Activated T-cell treated with anti-CD3 and anti-CD28 coated beads, Interleukin-2, amount 50 U/mL, for 24 hours (primary cell): ENCODE measurements at regions not wholly inside any gene's neighbourhood (a gene's known extent, or its start where the extent isn't known, plus 50 kb on each side); places are given as distances from the start of the nearest gene placed in this dataset.

Experiments used
- DNase-seq: peaks from one replicate; pipeline ENCODE4 v3.0.0-alpha.2; 2020
- H3K27ac Mint-ChIP-seq: 2 replicates; pipeline ENCODE4 v1.8.0; 2020; ENCODE audit warnings: mild to moderate bottlenecking, mixed read lengths
- H3K27me3 Mint-ChIP-seq: 2 replicates; pipeline ENCODE4 v1.8.0; 2020; ENCODE audit warnings: mixed read lengths
- H3K36me3 Mint-ChIP-seq: 2 replicates; pipeline ENCODE4 v1.8.0; 2020; ENCODE audit warnings: low read depth, mixed read lengths
- H3K4me1 Mint-ChIP-seq: 2 replicates; pipeline ENCODE4 v1.8.0; 2020; ENCODE audit warnings: low read depth, mixed read lengths
- H3K4me3 Mint-ChIP-seq: 2 replicates; pipeline ENCODE4 v1.8.0; 2020; ENCODE audit warnings: mild to moderate bottlenecking, moderate library complexity, mixed read lengths
- H3K9me3 Mint-ChIP-seq: 2 replicates; pipeline ENCODE4 v1.8.0; 2020; ENCODE audit warnings: mixed read lengths

DNA sequence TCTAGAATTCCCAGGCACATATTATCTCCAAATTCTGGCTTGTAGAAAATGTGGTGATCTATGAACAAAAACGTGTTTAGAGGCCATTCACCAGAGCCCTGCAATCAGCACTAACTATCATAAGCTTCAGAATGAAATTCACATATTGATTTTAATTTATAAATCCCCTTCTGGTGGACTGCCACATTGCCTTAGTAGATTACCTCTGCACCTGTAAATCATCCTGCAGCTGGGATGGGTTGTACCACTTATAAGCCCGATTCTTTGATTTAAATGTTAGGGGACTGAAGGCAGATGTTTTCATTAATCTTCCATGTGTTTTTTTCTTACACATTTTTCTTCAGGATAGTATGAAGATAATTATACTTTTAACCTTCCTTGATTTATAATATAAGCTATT lies 140.7 kb upstream of the PTPRD start:
- Mint-ChIP-seq H3K9me3 (peaks cover 31% of the 10 kb centered on the region), H3K4me3 (no peak overlapping the region), H3K27ac (no peak overlapping the region), H3K27me3 (no peaks in the 10 kb centered on the region), H3K36me3 (no peaks in the 10 kb centered on the region), H3K4me1 (no peaks in the 10 kb centered on the region)
- DNase-seq = no peak

DNA sequence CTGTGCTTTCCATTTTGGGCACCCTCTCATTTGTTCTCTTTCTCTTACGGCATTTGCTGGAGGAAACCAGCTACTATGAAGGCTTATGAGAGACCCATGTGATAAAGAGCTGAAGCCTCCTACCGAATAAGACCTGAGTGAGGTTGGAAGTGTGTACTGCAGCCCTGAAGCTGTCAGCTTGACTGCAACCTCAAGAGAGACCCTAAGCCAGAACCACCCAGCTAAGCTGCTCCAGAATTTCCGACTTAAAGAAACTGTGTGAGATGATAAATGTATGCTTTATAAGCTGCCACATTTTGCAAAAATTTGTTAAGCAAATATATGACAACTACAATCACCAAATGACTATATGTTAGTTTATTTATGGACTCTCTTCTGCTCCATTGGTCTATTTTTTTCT lies 151.7 kb upstream of the PTPRD start:
- no peaks in the 10 kb centered on the region for H3K4me1 Mint-ChIP-seq
- H3K9me3 Mint-ChIP-seq = peaks cover 25% of the 10 kb centered on the region
- H3K36me3 Mint-ChIP-seq = no peaks in the 10 kb centered on the region
- H3K27me3 Mint-ChIP-seq = no peaks in the 10 kb centered on the region
- H3K4me3 Mint-ChIP-seq = no peak overlapping the region
- no peak for DNase-seq
- H3K27ac Mint-ChIP-seq = no peak overlapping the region

DNA sequence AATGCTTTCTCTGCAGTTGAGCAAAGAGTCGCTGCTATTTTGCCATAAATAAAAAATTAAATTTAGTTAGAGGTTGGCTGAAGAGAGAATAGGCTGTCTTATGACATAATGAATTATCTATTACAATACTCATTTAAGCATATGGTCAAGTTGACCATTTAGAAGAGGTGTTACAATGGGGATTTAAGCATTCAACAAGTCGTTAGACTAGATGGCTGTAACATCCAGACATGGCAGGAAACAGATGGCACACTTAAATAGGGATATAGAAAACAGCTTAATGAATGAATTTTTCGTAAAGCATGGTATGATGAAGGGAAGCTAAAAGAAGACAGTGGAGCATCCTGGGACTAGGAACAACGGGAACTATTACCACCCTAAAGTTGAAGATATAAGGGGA lies 160.3 kb upstream of the PTPRD start:
- Mint-ChIP-seq H3K9me3 (peaks cover 18% of the 10 kb centered on the region), H3K27me3 (no peaks in the 10 kb centered on the region), H3K4me1 (no peaks in the 10 kb centered on the region)

DNA sequence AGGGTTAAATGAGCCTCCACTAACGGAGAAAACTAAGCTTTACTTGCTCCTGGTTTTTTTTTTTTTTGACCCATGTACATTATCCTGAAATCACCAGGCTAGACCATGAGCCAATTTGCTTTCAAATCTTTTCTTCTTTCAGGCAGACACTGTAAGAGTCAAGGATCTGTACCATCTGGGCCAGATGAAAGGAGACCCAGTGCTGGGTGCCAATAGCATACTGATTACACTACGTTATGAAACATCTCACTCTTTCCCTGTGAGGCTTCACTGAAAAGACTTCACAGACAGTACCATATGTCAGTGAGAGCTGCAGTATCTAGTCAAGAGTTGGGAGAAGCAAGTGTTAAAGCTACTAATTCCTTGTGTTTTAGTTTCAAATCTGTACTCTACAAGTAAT lies 161.2 kb upstream of the PTPRD start:
- H3K27me3 Mint-ChIP-seq = no peaks in the 10 kb centered on the region
- H3K9me3 Mint-ChIP-seq = peaks cover 18% of the 10 kb centered on the region
- no peak overlapping the region for H3K4me3 Mint-ChIP-seq
- no peaks in the 10 kb centered on the region for H3K36me3 Mint-ChIP-seq
- DNase-seq = no peak
- H3K4me1 Mint-ChIP-seq = no peaks in the 10 kb centered on the region
- H3K27ac Mint-ChIP-seq = no peak overlapping the region

More for the DNA sequence above, 160.3 kb upstream of the PTPRD start:
- Mint-ChIP-seq H3K4me3 (no peak overlapping the region), H3K27ac (no peak overlapping the region), H3K36me3 (no peaks in the 10 kb centered on the region)
- no peak for DNase-seq

DNA sequence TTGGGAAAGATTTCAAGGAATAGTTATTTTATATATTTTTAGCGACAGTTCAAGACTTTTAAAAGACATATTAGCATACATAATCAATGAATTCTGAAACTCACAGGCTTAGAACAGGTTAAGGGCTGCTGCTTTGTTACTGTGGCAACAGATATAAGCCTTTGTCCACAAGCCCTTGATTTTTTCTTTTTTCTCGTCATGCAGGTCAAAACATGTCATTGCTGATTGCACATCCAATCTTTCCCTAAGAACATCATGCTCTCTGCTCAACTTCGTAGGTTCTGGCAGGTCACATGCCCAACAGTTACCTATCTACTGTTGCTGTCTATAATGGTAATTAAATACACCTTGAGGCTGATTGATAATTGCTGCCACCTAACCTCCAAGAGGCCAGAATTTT lies 172.5 kb upstream of the PTPRD start:
- H3K27ac Mint-ChIP-seq = no peak overlapping the region
- no peaks in the 10 kb centered on the region for H3K27me3 Mint-ChIP-seq
- H3K36me3 Mint-ChIP-seq = no peaks in the 10 kb centered on the region
- peaks cover 26% of the 10 kb centered on the region for H3K9me3 Mint-ChIP-seq
- no peak for DNase-seq
- no peak overlapping the region for H3K4me3 Mint-ChIP-seq
- H3K4me1 Mint-ChIP-seq = no peaks in the 10 kb centered on the region

DNA sequence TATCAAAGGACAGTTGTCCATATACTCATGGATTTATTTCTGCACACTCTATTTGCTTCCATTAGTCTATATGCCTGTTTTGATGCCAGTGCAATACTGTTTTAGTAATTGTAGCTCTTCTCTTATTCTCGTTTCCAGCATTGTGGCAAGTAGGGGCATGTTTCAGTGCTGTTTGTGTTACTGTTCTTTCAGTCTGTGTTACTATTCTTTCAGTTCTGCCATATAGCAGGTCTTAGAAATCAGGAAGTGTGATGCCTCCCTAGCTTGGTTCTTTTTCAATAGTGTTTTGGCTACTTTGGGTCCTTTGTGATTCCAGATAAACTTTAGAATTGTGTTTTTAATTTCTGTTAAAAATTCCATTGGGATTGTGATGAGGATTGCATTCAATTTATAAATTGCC lies 180.5 kb upstream of the PTPRD start:
- DNase-seq = no peak
- peaks cover 31% of the 10 kb centered on the region for H3K9me3 Mint-ChIP-seq
- no peaks in the 10 kb centered on the region for H3K36me3 Mint-ChIP-seq
- no peak overlapping the region for H3K4me3 Mint-ChIP-seq
- no peaks in the 10 kb centered on the region for H3K4me1 Mint-ChIP-seq
- no peak overlapping the region for H3K27ac Mint-ChIP-seq
- H3K27me3 Mint-ChIP-seq = no peaks in the 10 kb centered on the region

DNA sequence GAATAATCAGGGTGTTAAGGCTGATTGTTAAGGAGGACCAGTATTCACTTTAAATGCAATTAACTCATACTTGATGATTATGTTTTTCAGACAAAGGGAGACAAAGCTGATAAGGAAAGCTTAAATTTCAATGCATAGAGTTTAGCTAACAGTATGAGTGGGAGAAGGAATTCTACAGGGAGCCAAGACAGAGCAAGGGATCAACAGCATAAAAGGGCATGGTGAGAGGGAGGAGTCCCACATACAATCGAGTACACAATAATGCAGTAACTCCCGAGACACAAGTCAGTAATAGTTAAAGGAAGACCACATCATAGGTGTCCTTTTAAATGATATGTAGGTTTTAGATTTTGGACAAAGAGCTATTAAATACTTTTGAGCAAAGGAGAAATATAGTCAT lies 191.7 kb upstream of the PTPRD start:
- Mint-ChIP-seq H3K4me1 (no peaks in the 10 kb centered on the region), H3K4me3 (no peak overlapping the region), H3K27ac (no peak overlapping the region), H3K9me3 (peaks cover 16% of the 10 kb centered on the region), H3K36me3 (no peaks in the 10 kb centered on the region), H3K27me3 (no peaks in the 10 kb centered on the region)
- no peak for DNase-seq

DNA sequence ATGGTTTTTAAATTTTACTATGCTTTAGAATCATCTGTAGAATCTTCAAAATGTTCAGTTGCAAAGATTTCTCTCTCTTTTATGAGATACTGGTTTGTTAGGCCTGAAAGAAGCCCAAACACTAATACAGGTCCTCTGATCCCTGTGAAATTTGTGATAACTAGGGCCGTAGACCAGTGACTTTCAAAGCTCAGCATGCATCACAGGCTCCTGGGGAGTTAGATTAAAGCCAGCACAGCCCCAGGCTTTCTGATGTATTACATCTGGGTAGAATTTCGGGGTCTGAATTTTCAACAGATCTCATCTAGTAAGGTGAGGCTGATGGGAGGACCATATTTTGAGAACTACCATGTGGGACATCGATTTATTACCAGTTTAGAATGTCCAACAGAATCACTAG lies 194.1 kb upstream of the PTPRD start:
- H3K27me3 Mint-ChIP-seq = no peaks in the 10 kb centered on the region
- no peaks in the 10 kb centered on the region for H3K4me1 Mint-ChIP-seq
- peaks cover 13% of the 10 kb centered on the region for H3K9me3 Mint-ChIP-seq
- H3K27ac Mint-ChIP-seq = no peak overlapping the region
- no peaks in the 10 kb centered on the region for H3K36me3 Mint-ChIP-seq
- no peak overlapping the region for H3K4me3 Mint-ChIP-seq
- DNase-seq = no peak

DNA sequence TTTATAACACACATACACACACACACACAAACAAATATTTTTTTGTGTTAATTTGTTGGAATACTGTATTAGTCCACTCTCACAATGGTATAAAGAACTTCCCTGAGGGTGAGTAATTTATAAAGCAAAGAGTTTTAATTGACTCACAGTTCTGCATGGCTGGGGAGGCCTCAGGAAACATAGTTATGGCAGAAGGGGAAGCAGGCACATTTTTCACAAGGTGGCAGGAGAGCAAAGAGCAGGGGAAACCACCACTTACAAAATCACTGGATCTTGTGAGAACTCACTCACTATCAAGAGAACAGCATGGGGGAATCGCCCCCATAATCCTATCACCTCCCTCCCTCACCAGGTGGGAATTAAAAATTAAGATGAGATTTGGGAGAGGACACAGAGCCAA lies 205.4 kb upstream of the PTPRD start:
- Mint-ChIP-seq H3K4me1 (no peaks in the 10 kb centered on the region), H3K9me3 (peaks cover 31% of the 10 kb centered on the region), H3K27ac (no peak overlapping the region), H3K36me3 (no peaks in the 10 kb centered on the region), H3K27me3 (no peaks in the 10 kb centered on the region), H3K4me3 (no peak overlapping the region)
- no peak for DNase-seq

DNA sequence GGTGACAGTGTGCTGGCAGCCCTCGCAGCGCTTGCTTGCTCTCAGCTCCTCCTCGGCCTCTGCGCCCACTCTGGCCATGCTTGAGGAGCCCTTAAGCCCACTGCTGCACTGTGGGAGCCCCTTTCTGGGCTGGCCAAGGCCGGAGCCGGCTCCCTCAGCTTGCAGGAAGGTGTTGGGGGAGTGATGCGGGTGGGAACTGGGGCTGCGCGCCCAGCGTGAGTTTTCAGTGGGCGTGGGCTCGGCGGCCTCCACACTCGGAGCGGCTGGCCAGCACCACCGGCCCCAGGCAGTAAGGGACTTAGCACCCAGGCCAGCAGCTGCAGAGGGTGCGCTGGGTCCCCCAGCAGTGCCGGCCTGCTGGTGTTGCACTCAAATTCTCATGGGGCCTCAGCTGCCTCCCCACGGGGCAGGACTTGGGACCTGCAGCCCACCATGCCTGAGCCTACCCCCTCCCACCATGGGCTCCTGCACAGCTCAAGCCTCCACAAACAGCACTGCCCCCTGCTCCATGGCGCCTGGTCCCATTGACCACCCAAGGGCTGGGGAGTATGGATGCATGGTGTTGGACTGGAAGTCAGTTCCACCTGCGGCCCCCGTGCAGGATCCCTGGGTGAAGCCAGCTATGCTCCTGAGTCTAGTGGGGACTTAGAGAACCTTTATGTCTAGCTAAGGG lies 223.1 kb upstream of the PTPRD start:
- Mint-ChIP-seq H3K27ac (no peak overlapping the region), H3K4me3 (no peak overlapping the region), H3K4me1 (no peaks in the 10 kb centered on the region), H3K36me3 (no peaks in the 10 kb centered on the region), H3K27me3 (no peaks in the 10 kb centered on the region), H3K9me3 (peaks cover 20% of the 10 kb centered on the region)
- no peak for DNase-seq

DNA sequence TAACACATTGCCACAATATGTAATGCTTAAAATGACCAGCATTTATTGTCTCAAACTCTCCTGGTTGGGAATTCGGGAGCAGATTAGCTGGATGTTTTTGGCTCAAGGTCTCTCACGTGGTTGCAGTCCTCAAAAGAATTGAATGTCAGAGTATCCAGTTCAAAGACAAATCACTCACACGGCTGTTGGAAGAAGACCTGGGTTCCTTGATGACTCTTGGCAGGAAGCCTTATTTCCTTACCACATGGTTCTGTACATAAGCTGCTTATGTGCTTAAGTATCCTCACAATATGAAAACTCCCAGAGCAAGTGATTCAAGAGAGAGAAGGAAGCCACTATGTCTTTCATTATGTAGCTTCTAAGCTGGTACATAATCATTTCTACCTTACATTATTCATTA lies 230.3 kb upstream of the PTPRD start:
- no peaks in the 10 kb centered on the region for H3K4me1 Mint-ChIP-seq
- H3K4me3 Mint-ChIP-seq = no peak overlapping the region
- DNase-seq = no peak
- no peak overlapping the region for H3K27ac Mint-ChIP-seq
- no peaks in the 10 kb centered on the region for H3K27me3 Mint-ChIP-seq
- no peaks in the 10 kb centered on the region for H3K36me3 Mint-ChIP-seq
- H3K9me3 Mint-ChIP-seq = peaks cover 10% of the 10 kb centered on the region

DNA sequence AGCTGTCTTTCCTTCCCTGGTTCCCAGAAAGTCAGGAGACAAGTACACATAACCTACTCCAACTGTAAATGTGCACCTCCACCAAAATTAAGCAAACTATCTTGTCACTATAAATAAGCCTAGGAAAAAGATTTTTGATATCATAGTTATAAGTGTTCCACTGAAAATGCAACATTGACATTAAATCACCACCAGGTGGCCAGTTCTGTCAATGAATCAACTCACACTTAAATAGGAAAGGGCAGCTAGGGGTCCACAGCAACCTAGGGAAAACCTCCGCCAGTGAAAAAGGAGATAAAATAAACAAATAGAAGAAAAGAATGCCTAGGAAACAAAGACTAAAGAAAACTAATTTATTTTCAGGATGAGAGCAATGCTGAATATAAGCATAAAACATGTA lies 243.0 kb upstream of the PTPRD start:
- Mint-ChIP-seq H3K27me3 (no peaks in the 10 kb centered on the region), H3K9me3 (peaks cover 30% of the 10 kb centered on the region), H3K36me3 (no peaks in the 10 kb centered on the region), H3K4me1 (no peaks in the 10 kb centered on the region), H3K4me3 (no peak overlapping the region), H3K27ac (no peak overlapping the region)
- DNase-seq = no peak

DNA sequence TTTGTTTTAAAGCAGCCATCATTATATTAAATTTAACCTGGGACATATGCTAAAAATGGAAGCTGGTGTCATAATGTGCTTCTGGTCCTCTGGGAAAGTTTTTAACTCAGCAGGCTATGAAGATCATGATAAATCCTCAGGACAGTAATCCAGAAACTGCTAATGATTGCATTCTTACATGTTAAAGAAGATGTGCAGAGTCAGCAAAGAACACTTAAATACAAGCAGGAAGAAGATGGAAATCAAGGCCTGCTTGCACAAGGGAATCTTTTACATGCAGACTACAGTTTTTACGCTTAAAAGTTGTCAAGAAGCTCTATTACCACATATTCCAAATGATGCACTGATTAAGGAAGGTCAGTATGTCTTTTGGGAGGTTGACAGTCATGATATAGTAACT lies 246.0 kb upstream of the PTPRD start:
- Mint-ChIP-seq H3K36me3 (no peaks in the 10 kb centered on the region), H3K27me3 (no peaks in the 10 kb centered on the region), H3K4me3 (no peak overlapping the region), H3K4me1 (no peaks in the 10 kb centered on the region), H3K9me3 (peaks cover 28% of the 10 kb centered on the region), H3K27ac (no peak overlapping the region)
- DNase-seq = no peak

DNA sequence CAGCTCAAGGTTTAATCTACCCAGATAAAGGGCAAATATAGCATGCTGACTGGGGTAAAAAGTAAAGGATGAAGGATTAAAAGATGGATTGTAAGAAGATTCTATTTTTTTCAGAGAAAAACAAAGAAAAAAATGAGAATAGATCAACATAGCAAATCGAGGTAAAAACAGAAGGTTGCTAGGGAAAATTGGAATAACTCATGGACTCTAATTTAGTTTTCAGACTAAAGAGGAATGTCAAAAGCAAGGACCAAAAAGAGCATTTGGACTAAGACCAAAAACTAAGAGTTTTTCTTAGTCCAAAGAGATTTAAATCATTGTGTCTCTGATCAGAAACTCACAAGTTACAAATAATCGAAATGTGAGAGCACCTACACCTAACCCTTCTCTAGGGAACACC lies 250.7 kb upstream of the PTPRD start:
- no peak for DNase-seq
- Mint-ChIP-seq H3K4me1 (no peaks in the 10 kb centered on the region), H3K27me3 (no peaks in the 10 kb centered on the region), H3K9me3 (peaks cover 13% of the 10 kb centered on the region), H3K4me3 (no peak overlapping the region), H3K36me3 (no peaks in the 10 kb centered on the region), H3K27ac (no peak overlapping the region)

DNA sequence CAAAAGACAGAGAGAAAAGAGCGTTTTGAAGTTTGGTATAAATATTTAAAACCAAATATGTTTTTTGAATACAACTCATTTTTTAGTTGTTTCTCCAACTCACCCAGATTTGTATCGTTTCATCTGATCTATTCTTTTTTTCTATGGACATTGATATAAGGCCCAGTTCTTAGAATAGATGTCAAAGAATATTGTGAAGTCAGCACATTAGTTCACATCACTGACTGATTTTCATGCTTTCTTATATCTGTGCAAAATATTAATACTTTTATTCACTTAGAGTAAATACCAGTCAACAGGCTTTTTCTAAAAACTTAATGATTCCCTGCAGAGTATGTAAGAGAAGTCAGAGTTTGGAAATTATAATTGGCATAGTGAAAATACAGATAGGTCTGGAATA lies 254.4 kb upstream of the PTPRD start:
- DNase-seq = no peak
- no peaks in the 10 kb centered on the region for H3K36me3 Mint-ChIP-seq
- no peaks in the 10 kb centered on the region for H3K4me1 Mint-ChIP-seq
- H3K27ac Mint-ChIP-seq = no peak overlapping the region
- H3K9me3 Mint-ChIP-seq = peaks cover 12% of the 10 kb centered on the region
- H3K27me3 Mint-ChIP-seq = no peaks in the 10 kb centered on the region
- no peak overlapping the region for H3K4me3 Mint-ChIP-seq

DNA sequence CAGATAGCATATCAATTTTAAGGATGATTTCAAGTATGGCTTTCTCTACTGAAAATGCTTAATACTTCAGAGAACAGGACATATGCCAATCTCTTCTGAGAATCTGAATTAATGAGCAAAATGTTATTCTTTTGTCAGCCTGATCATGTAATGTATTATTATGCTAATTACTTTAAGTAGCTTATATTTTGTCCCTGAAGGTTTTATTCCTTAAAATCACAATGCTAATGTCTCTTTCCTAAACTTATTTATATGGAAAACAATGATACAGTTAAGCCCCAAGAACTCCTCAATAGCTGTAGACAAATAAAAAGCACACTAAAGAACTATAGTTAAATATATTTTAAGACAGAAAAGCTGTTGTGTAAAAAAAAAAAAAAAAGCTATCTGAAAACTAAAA lies 256.9 kb upstream of the PTPRD start:
- no peaks in the 10 kb centered on the region for H3K27me3 Mint-ChIP-seq
- H3K4me1 Mint-ChIP-seq = no peaks in the 10 kb centered on the region
- no peak overlapping the region for H3K4me3 Mint-ChIP-seq
- H3K36me3 Mint-ChIP-seq = no peaks in the 10 kb centered on the region
- DNase-seq = no peak
- H3K27ac Mint-ChIP-seq = no peak overlapping the region
- H3K9me3 Mint-ChIP-seq = peaks cover 18% of the 10 kb centered on the region
